HEK293T (cell line): ENCODE measurements at regions not wholly inside any gene's neighbourhood (a gene's known extent, or its start where the extent isn't known, plus 50 kb on each side); places are given as distances from the start of the nearest gene placed in this dataset.

Experiments used
- BHLHE40 ChIP-seq: fragments of 450-650 bp; IDR thresholded peaks from 2 replicates; pipeline ENCODE4 v1.6.1; 2016; ENCODE audit warnings: mild to moderate bottlenecking, moderate library complexity, borderline replicate concordance
- LEF1 ChIP-seq: fragments of 450-650 bp; IDR thresholded peaks from 2 replicates; pipeline ENCODE4 v1.6.1; 2017; ENCODE audit warnings: mild to moderate bottlenecking, borderline replicate concordance
- SUZ12 ChIP-seq: fragments of 450-650 bp; IDR thresholded peaks from 2 replicates; pipeline ENCODE4 v1.6.1; 2016; ENCODE audit warnings: mild to moderate bottlenecking

DNA sequence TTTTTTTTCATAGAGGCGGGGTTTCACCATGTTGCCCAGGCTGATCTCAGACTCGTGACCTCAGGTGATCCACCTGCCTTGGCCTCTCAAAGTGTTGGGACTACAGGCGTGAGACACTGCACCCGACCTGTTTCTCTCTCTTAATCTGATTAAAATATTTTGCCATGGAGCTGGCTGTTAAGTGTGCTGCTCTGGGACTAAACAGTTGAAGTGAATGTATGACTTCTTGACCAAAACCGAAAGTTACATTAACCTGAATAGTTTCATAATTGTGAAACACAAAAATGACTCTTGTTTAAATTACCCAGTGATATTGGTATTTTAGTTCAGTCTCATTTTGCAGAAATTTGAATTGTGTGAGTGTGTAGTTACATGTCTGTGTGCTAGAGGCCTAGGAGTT lies 2548.6 kb downstream of the PCDH7 start:
- TF ChIP-seq BHLHE40 = no peak
- no peak for TF ChIP-seq LEF1
- no peak for TF ChIP-seq SUZ12
